HCT116 (cell line): ENCODE measurements at regions not wholly inside any gene's neighbourhood (a gene's known extent, or its start where the extent isn't known, plus 50 kb on each side); places are given as distances from the start of the nearest gene placed in this dataset.

Experiments
- ATAC-seq: fragments of 200-7000 bp; cut with Tn5 transposase; 2 replicates; pipeline ENCODE4 v1.9.1; 2020; ENCODE audit warnings: mild to moderate bottlenecking, moderate library complexity
- BruUV-seq: library from RNA; stranded (reverse); fragments of 400-500 nt; replicated peaks from 2 replicates; lab custom pipeline; 2021; lab: Mats Ljungman, UMichigan
- CTCF ChIA-PET: fragments of 300-600 bp; sonication (Branson Sonifier 250); formaldehyde crosslinking; loops from one replicate; lab custom pipeline; 2021; ENCODE audit warnings: antibody characterized with exemption; lab: Charles Lee
- POLR2A ChIA-PET: fragments of 300-600, 350-600 bp; sonication (Branson Sonifier 250); formaldehyde crosslinking; loops from one replicate; lab custom pipeline; 2021; ENCODE audit warnings: antibody characterized with exemption; lab: Charles Lee
- RAD21 ChIA-PET, 2 experiments: fragments of 300-600 bp; sonication (Branson Sonifier 250); formaldehyde crosslinking; loops; one replicate each; lab custom pipeline; 2023; ENCODE audit warnings: low total read pairs in 2 of 2; ENCODE audit not compliant: uncharacterized antibody in 2 of 2, unreplicated experiment in 2 of 2, low non-redundant PET in 1 of 2; lab: Charles Lee
- DNase-seq: peaks from one replicate; pipeline ENCODE4 v3.0.0-alpha.2; 2010; ENCODE audit warnings: low read depth, low spot score
- H2AFZ ChIP-seq: fragments of 200-600 bp; shearing (Covaris generic), sonication (generic); 2 replicates; pipeline ENCODE4 v1.6.1; 2017; ENCODE audit warnings: low read depth, mixed run types, mixed read lengths, antibody characterized with exemption, low read length; ENCODE audit not compliant: poor library complexity, severe bottlenecking
- H3K27ac ChIP-seq: 2 replicates; pipeline ENCODE4 v1.5.1; 2012; ENCODE audit warnings: low read depth, low read length
- H3K27me3 ChIP-seq: fragments of 200-600 bp; sonication (generic); 2 replicates; pipeline ENCODE4 v1.6.1; 2016; ENCODE audit warnings: mixed run types, low read length, mixed read lengths; ENCODE audit not compliant: insufficient read depth
- H3K36me3 ChIP-seq, 2 experiments: fragments of 200-500 bp in 1 of 2; fragments of 200-600 bp in 1 of 2; sonication (Bioruptor generic) in 1 of 2; sonication (generic) in 1 of 2; 2 replicates each; pipeline versions ENCODE4 v1.5.1 to v1.6.1; 2014 to 2016; ENCODE audit warnings: low read length in 2 of 2, inconsistent platforms in 1 of 2, mixed read lengths in 1 of 2, mixed run types in 1 of 2; ENCODE audit not compliant: insufficient read depth in 2 of 2, control insufficient read depth in 1 of 2
- H3K4me1 ChIP-seq, 2 experiments: fragments of 200-600 bp in 1 of 2; sonication (generic) in 1 of 2; 2 replicates each; pipeline versions ENCODE4 v1.5.1 to v1.6.1; 2012 to 2017; ENCODE audit warnings: low read length in 2 of 2, inconsistent platforms in 1 of 2, mild to moderate bottlenecking in 1 of 2, mixed read lengths in 1 of 2, mixed run types in 1 of 2, moderate library complexity in 1 of 2; ENCODE audit not compliant: insufficient read depth in 2 of 2, control insufficient read depth in 1 of 2
- H3K4me2 ChIP-seq: fragments of 200-600 bp; sonication (generic); 2 replicates; pipeline ENCODE4 v1.6.1; 2017; ENCODE audit warnings: mixed run types, low read length, mixed read lengths
- H3K4me3 ChIP-seq, 2 experiments: fragments of 200-600 bp in 1 of 2; sonication (generic) in 1 of 2; replicated peaks in 1 of 2; 2 replicates each; pipeline ENCODE4 v1.5.1; 2011 to 2016; ENCODE audit warnings: low read length in 2 of 2, control low read depth in 1 of 2, low read depth in 1 of 2, mild to moderate bottlenecking in 1 of 2, mixed read lengths in 1 of 2, mixed run types in 1 of 2
- H3K79me2 ChIP-seq: fragments of 200-600 bp; sonication (generic); 2 replicates; pipeline ENCODE4 v1.6.1; 2017; ENCODE audit warnings: mild to moderate bottlenecking, mixed run types, low read length, moderate library complexity, mixed read lengths; ENCODE audit not compliant: insufficient read depth
- H3K9ac ChIP-seq: fragments of 200-600 bp; sonication (generic); 2 replicates; pipeline ENCODE4 v1.6.1; 2016; ENCODE audit warnings: low read length, mixed read lengths
- H3K9me2 ChIP-seq: fragments of 200-600 bp; sonication (generic), shearing (Covaris generic); 2 replicates; pipeline ENCODE4 v1.6.1; 2017; ENCODE audit warnings: mixed run types, mild to moderate bottlenecking, moderate library complexity; ENCODE audit not compliant: insufficient read depth
- H3K9me3 ChIP-seq, 2 experiments: fragments of 200-500 bp in 1 of 2; fragments of 200-600 bp in 1 of 2; sonication (Bioruptor generic) in 1 of 2; sonication (generic) in 1 of 2; 2 replicates each; pipeline ENCODE4 v1.6.1; 2014 to 2017; ENCODE audit warnings: low read length in 2 of 2, mixed read lengths in 2 of 2, inconsistent platforms in 1 of 2, low read depth in 1 of 2, mild to moderate bottlenecking in 1 of 2, mixed run types in 1 of 2, moderate library complexity in 1 of 2; ENCODE audit not compliant: control insufficient read depth in 1 of 2, insufficient read depth in 1 of 2
- H4K20me1 ChIP-seq: fragments of 200-600 bp; sonication (generic), shearing (Covaris generic); 2 replicates; pipeline ENCODE4 v1.6.1; 2017; ENCODE audit warnings: mixed run types, mild to moderate bottlenecking, moderate library complexity; ENCODE audit not compliant: insufficient read depth
- CEBPB ChIP-seq: IDR thresholded peaks from 2 replicates; pipeline ENCODE4 v1.6.1; 2012; ENCODE audit warnings: low read depth
- ELF1 ChIP-seq: IDR thresholded peaks from 2 replicates; pipeline ENCODE4 v1.6.1; 2012; ENCODE audit warnings: low read depth, borderline replicate concordance
- EZH2 ChIP-seq: fragments of 200-600 bp; sonication (generic); IDR thresholded peaks from 2 replicates; pipeline ENCODE4 v1.6.1; 2017; ENCODE audit warnings: antibody characterized with exemption, mixed run types
- POLR2A ChIP-seq: IDR thresholded peaks from 2 replicates; pipeline ENCODE4 v1.7.0; 2011; ENCODE audit warnings: borderline replicate concordance; ENCODE audit not compliant: insufficient read depth, insufficient read length; ENCODE audit errors: extremely low read depth
- SIN3A ChIP-seq: IDR thresholded peaks from 2 replicates; pipeline ENCODE4 v1.6.1; 2012; ENCODE audit warnings: low read depth
- SP1 ChIP-seq: IDR thresholded peaks from 2 replicates; pipeline ENCODE4 v1.6.1; 2012; ENCODE audit warnings: low read depth
- SRF ChIP-seq: IDR thresholded peaks from 2 replicates; pipeline ENCODE4 v1.6.1; 2012; ENCODE audit warnings: low read depth
- ZNF274 ChIP-seq: fragments of 200-500 bp; sonication (Bioruptor generic); IDR thresholded peaks from 2 replicates; pipeline ENCODE4 v1.6.1; 2014; ENCODE audit warnings: mild to moderate bottlenecking, low read depth, low read length, inconsistent platforms
- intact Hi-C: fragments of 100-400 bp; cut with micrococcal nuclease; formaldehyde crosslinking; loops from 2 replicates; pipeline ENCODE4 v1.10.0; 2022
- TF ChIP-seq, protein P1 (sequence below): IDR thresholded peaks from 2 replicates; pipeline ENCODE4 v1.6.1; 2011; ENCODE audit warnings: mild to moderate bottlenecking, low read length, moderate library complexity; ENCODE audit not compliant: insufficient replicate concordance; ENCODE audit errors: extremely low read depth
- TF ChIP-seq, protein P2 (sequence below): IDR thresholded peaks from 2 replicates; pipeline ENCODE4 v1.6.1; 2012
- TF ChIP-seq, protein P3 (sequence below), 3 experiments: fragments of 200-600 bp in 1 of 3; sonication (generic) in 1 of 3; IDR thresholded peaks in 2 of 3; conservative IDR thresholded peaks in 1 of 3; 2 replicates each; pipeline ENCODE4 v1.5.1; 2012 to 2017; ENCODE audit warnings: low read depth in 2 of 3, low read length in 2 of 3, antibody characterized with exemption in 1 of 3, borderline replicate concordance in 1 of 3, control low read depth in 1 of 3, mild to moderate bottlenecking in 1 of 3, mixed read lengths in 1 of 3, mixed run types in 1 of 3, moderate library complexity in 1 of 3; ENCODE audit not compliant: insufficient read depth in 1 of 3

DNA sequence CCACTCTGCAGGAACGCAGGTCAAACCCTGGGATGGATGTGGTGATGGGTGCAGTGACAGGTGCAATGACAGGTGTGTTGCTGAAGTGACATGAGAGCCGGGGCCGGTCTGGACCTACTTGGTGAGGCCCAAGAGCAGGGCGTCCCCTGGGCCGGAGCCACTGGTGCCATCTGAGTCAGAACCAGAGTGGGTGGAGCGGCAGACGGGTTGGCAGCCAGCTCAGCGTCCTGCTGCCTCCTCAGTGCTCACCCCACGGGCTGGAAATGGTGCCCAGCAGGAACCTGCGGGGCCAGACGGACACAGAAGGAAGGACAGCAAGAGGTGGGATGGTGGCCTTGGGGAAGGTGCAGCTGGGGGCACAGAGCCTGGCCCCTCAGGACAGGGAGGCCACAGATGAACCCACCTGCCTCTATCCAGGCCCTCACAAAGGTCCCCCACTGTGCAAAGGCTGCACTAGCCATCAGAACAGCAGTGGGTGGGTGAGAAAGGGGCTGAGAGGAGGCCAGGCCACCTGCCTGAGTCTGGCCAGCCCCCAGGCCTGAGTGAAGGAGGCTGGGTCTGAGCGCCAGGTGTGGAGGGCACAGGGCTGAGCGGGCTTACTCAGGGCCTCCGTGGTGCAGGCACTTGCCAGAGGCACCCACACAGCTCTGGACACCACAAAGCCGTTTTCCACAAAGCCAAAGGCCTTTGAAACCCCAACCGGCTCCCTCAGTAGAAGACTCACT, 129.0 kb upstream of the PPP2R2D start:
- no peaks in the 10 kb centered on the region for H4K20me1 ChIP-seq

More for the DNA sequence above, 129.0 kb upstream of the PPP2R2D start:
- no peak for DNase-seq
- no TSS peak for BruUV-seq
- H3K4me1 ChIP-seq = no peaks in the 10 kb centered on the region
- no peak overlapping the region for H3K9ac ChIP-seq
- ChIA-PET RAD21 (no interaction called here), CTCF (no interaction called here), POLR2A (no interaction called here)
- intact Hi-C loops = no loop called here
- no peaks in the 10 kb centered on the region for H3K9me3 ChIP-seq
- no peaks in the 10 kb centered on the region for H3K79me2 ChIP-seq
- H3K4me2 ChIP-seq = no peak overlapping the region
- H3K9me2 ChIP-seq = no peaks in the 10 kb centered on the region
- no peak for ATAC-seq
- no peaks in the 10 kb centered on the region for H3K36me3 ChIP-seq
- H3K27me3 ChIP-seq = no peaks in the 10 kb centered on the region
- TF ChIP-seq POLR2A (no peak), SIN3A (no peak), SRF (no peak), SP1 (no peak), ELF1 (no peak), EZH2 (no peak), ZNF274 (no peak), CEBPB (no peak)
- TF ChIP-seq, protein P1, sequence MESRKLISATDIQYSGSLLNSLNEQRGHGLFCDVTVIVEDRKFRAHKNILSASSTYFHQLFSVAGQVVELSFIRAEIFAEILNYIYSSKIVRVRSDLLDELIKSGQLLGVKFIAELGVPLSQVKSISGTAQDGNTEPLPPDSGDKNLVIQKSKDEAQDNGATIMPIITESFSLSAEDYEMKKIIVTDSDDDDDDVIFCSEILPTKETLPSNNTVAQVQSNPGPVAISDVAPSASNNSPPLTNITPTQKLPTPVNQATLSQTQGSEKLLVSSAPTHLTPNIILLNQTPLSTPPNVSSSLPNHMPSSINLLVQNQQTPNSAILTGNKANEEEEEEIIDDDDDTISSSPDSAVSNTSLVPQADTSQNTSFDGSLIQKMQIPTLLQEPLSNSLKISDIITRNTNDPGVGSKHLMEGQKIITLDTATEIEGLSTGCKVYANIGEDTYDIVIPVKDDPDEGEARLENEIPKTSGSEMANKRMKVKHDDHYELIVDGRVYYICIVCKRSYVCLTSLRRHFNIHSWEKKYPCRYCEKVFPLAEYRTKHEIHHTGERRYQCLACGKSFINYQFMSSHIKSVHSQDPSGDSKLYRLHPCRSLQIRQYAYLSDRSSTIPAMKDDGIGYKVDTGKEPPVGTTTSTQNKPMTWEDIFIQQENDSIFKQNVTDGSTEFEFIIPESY = no peak
- TF ChIP-seq, protein P2, sequence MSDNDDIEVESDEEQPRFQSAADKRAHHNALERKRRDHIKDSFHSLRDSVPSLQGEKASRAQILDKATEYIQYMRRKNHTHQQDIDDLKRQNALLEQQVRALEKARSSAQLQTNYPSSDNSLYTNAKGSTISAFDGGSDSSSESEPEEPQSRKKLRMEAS = no peak
- TF ChIP-seq, protein P3, sequence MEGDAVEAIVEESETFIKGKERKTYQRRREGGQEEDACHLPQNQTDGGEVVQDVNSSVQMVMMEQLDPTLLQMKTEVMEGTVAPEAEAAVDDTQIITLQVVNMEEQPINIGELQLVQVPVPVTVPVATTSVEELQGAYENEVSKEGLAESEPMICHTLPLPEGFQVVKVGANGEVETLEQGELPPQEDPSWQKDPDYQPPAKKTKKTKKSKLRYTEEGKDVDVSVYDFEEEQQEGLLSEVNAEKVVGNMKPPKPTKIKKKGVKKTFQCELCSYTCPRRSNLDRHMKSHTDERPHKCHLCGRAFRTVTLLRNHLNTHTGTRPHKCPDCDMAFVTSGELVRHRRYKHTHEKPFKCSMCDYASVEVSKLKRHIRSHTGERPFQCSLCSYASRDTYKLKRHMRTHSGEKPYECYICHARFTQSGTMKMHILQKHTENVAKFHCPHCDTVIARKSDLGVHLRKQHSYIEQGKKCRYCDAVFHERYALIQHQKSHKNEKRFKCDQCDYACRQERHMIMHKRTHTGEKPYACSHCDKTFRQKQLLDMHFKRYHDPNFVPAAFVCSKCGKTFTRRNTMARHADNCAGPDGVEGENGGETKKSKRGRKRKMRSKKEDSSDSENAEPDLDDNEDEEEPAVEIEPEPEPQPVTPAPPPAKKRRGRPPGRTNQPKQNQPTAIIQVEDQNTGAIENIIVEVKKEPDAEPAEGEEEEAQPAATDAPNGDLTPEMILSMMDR (IDR thresholded peaks at IDR 0.05 in 2 of 3, conservative IDR thresholded peaks at IDR 0.05 in 1 of 3; ENCODE audit: borderline replicate concordance in 1 of 3, insufficient read depth in 1 of 3, low read depth in 2 of 3, low read length in 2 of 3) = no peak
- no peak overlapping the region for H3K4me3 ChIP-seq
- H2AFZ ChIP-seq = no peak overlapping the region
- H3K27ac ChIP-seq = no peak overlapping the region
